Astrocyte of the cerebellum (primary cell): ENCODE measurements at regions not wholly inside any gene's neighbourhood (a gene's known extent, or its start where the extent isn't known, plus 50 kb on each side); places are given as distances from the start of the nearest gene placed in this dataset.

Experiments
- DNase-seq: peaks from one replicate; pipeline ENCODE4 v3.0.0-alpha.2; 2011; ENCODE audit warnings: low read depth
- H3K4me3 ChIP-seq: 2 replicates; pipeline ENCODE4 v1.5.1; 2011; ENCODE audit warnings: mild to moderate bottlenecking, low read depth, low read length, moderate library complexity
- CTCF ChIP-seq: IDR thresholded peaks from 2 replicates; pipeline ENCODE4 v1.5.1; 2012; ENCODE audit warnings: low read length, low read depth, moderate library complexity, mild to moderate bottlenecking; ENCODE audit errors: missing control alignments
- in situ Hi-C: cut with HindIII; loops from 2 replicates; pipeline ENCODE4 v1.10.0; 2017; ENCODE audit warnings: low sequenced_read_pairs

GRCh38 chr5:2172471-2172870, 289.7 kb upstream of the IRX4 start:
- TF ChIP-seq CTCF = no peak
- in situ Hi-C loops = no loop called here
- H3K4me3 ChIP-seq = no peak overlapping the region
- DNase-seq = no peak

GRCh38 chr5:2170761-2171160, 288.0 kb upstream of the IRX4 start:
- no peak for TF ChIP-seq CTCF
- no peak for DNase-seq
- in situ Hi-C loops = no loop called here
- H3K4me3 ChIP-seq = no peak overlapping the region

GRCh38 chr5:2169850-2170760, 287.4 kb upstream of the IRX4 start:
- H3K4me3 ChIP-seq = no peak overlapping the region
- in situ Hi-C loops = no loop called here
- DNase-seq = no peak
- TF ChIP-seq CTCF = no peak

GRCh38 chr5:2169430-2169808, 286.7 kb upstream of the IRX4 start:
- in situ Hi-C loops = no loop called here
- no peak for DNase-seq
- no peak overlapping the region for H3K4me3 ChIP-seq
- no peak for TF ChIP-seq CTCF

GRCh38 chr5:2168601-2169429, 286.1 kb upstream of the IRX4 start:
- no peak for DNase-seq
- in situ Hi-C loops = no loop called here
- no peak for TF ChIP-seq CTCF
- H3K4me3 ChIP-seq = no peak overlapping the region

- H3K4me3 ChIP-seq = no peak overlapping the region
- no peak for DNase-seq
- TF ChIP-seq CTCF = no peak
- in situ Hi-C loops = no loop called here
These were observed 284.9 kb upstream of the IRX4 start for GRCh38 chr5:2167671-2168070.
